ENCODE measurements at regions not wholly inside any gene's neighbourhood (a gene's known extent, or its start where the extent isn't known, plus 50 kb on each side); places are given as distances from the start of the nearest gene placed in this dataset.

DNA sequence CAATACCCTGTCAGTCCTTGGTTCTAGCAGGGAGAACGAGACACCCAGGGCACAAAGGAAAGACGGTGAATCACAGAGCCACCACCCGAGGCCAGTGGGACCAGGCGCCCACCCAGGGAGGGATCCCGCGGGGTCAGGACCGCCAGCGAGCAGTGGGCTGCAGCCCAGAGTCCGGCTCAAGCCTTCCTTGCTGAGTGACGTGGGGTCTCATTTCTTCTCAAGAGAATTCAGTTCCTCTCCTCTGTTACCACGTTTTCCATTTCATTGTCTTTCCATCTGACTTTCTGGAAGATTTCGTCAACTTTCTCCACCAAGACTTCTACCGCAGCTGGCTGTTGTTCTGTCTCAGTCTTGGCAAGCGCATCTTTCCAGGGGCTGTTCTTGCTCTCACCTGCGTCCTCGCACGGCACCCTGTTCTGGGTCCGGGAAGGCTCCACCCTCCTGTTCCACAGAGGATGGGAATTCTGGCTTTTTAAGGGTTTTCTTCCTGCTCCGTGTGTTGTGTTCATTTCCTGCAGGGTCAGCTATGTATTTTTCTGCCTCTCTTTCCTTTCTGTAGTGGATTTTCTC lies 248.6 kb downstream of the NDUFA10 start:
- DNase-seq = no peak

DNA sequence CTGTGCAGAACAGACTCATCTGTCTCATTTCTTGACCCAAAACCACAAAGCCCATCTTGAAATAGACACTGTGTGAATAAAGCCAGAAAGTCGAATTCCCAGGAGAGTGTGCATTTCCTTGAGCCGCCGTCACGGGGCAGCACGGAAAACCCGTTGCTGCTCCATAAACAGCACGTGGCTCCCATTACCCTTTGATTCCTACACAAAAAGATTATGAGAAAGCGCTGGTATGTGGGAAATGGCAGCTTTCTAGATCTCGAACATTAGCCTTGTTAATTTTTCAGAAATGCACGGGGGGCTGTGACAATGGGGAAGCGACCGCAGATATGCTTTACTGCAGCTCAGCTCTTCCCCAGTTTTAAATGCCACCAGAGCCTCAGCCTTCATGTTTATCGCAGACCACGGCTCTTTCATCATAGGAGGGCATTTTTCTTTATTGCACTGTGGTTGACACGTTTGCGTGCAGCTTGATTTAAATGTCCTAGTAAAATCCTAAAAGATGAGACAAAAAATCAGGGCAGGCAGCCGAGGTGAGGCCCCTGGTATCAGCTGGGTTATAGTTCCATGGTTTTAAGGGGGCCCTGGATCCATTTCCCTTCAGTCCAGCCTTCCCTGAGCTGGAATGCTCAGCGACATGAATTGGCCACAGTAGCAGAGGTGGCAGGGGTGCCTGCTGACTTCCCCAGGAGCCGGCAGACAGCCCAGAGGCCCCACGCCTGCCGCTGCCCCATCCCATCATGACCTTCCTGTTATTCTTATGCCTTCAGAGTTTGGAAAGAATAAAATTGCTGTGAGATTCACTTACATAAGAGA lies 249.3 kb downstream of the NDUFA10 start:
- DNase-seq = no peak

DNA sequence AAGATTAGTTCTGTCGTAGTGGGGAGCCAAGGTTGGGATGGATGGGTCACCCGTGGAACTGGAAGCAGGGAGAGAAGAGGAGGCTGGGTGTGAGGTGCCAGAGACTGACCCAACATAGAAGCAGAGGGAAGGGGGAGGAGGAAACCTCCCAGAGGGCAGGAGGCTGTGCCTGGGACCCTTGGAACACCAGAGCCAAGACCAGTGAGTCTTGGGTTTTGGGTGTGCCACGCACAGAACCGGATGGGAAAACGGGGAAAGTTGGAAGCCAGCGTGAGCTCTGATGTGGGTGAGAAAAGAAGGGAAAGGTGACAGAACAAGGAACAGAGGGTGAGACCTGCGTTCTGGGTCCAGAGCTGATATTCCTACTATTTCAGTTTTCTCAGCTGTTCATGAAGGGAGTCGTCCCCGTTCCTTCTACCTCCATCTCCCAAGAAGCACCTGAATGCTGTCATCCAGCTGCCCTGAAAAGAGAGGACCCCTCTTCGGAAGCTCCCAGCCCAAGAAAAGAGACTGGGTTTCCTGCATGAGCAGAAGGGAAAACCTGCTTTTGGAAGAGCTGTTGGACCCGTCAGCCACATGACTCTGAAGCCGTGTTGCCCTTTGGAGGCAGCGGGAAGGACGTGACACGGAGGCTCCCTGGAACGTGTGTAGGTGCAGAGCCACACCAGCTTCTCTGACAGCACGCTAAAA lies 250.1 kb downstream of the NDUFA10 start:
- no peak for DNase-seq

DNA sequence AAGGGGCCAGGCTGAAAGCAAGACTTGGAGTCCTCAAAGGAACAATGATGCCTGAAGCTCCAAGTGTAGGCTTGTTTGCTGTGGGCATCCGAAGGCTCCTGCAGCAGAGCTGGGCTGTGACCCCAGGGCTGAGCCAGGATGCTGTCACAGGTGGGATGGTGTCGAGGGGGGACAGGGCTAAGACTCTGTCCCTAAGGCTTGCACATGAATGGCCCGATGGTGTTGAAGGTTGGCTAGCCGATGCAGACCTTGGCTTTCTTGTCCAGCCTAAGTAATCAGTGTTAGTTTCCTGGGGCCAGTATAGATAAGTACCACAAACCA lies 251.0 kb downstream of the NDUFA10 start:
- DNase-seq = no peak

DNA sequence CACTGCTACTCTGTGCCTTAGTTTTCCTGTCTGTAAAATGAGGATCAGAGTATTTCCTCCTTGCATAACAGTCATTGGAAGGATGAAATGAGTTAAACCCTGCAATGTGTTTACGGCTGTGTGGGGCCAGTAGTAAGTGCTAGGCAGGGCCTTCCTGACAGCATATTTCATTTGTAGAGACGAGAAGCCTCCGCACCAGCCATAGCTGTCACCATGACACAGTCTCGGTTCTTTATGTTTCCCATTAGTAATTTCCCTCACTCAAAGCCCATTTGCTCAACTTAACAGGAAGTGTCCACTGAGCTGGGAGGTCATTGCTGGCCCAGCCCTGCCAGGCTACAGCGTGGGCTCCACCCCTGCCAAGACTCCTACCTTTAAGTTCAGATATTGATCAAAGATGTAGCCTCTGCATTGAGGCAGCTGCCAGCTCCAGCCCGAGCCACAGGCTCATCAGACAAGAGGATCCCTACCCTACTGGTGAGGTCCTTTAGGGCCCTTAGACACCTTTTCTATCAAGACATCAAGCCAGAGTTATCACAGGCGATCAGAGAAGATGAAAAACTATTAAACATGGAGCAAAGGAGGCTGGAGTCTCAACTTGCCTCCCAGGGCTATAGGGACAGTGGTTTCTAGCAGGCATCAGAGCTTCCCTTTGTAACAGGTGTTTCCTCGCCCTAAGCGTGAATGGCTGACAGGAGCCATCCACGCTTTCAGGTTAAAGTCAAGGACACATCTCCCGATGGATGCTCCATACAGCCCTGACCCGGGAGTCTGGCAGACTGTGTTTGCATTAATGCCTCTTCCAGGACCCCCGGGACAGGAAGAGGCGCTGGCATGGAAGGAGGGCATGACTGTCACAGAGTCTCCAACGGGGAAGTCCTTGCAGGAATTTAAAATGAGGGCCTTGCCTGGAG lies 251.7 kb downstream of the NDUFA10 start:
- no peak for DNase-seq

DNA sequence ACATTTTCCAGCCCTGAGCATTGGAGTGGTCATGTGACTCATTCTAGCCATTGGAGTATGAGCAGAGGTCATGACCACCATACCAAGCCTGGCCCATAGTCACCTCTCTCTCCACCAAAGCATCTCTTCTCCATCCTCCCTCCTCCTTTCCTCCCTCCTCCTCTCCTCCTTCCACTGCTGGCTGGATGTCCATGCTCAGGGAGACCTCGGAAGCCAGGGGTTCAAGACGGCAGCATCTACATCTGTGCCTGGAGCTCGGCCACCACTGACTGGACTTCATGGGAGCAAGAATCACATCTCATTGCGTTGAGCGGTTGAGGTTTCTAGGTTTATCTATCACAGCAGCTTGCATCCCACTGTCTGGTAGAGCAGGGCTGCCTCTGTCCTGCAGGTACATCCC lies 252.4 kb downstream of the NDUFA10 start:
- no peak for DNase-seq

DNA sequence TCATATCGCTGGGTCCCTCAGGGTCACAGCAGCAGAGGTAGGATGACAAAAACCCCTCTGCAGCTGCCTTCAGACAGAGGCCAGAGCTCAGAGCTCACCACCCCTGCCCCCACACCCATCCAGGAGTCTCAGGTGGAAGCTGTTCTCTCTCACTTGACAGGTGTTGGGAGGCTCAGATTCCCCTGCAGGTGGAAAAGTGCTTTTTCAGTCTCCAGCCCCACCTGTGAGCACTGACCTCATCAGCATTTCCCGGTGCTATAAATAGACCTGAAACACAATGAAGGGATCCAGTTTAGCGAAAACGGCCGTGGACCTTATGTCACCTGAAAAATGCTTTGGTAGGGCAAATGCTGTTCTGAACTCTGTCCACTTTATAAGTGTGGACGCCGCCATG lies 254.9 kb downstream of the NDUFA10 start:
- DNase-seq = no peak

DNA sequence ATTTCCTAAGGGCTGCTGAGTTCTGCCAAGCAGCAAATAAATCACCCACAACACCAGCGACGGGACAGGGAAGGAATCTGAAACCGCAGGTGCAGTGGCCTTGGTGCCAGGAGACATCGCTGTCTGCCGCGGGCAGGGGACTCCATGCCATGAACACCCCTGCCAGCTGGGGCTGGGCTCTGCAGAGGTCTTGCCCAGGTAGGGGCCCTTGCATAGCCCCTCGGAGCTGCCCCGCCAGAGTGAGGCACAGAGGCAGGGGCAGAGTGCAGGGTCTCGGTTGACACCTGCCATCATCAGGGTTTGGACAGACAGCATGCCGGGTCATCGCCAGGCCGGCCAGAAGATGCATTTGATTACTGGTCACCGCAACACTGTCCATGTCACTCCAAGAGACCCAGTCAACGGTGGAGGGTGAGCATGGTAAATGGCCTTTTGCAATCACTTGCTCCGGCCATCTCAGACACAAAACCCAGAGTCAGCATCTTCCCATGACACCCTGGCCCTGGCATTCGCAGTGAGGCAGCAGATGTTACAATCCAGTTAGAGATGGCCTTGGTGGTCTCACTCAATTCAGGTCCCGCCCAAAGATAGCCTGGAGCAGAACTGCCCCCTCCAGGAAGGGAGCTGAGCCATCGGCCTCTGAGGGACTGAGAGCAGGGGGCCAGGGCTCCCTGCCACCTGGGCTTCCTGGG lies 255.4 kb downstream of the NDUFA10 start:
- DNase-seq = no peak

DNA sequence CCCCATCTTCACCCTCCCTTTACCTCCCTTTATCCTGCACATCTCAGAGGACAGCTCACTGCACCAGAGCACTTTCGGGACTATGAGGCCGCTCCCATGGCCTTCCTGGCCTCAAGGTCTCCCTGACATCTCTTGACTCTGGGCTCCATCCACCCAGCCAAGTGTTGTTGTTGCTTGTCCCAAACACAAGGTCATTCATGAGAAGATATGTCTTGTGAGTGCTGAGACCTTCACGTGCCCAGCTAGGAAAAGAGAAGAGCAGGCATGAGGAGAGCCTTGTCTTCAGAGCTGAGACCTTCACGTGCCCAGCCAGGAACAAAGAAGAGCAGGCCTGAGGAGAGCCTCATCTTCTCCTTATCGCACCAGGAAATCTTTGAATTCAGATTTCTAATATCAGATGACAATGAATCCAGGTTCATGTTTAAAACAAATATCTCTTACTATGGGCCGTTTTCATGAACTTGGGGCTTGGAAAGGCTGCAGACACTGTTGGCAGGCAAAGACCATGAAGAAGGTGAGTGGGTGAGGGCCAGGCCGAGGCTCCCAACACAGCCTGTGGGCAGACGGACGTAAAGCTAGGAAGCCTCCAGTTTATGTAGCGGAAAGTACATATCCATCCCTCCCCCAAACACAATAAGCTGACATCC lies 256.1 kb downstream of the NDUFA10 start:
- DNase-seq = no peak

DNA sequence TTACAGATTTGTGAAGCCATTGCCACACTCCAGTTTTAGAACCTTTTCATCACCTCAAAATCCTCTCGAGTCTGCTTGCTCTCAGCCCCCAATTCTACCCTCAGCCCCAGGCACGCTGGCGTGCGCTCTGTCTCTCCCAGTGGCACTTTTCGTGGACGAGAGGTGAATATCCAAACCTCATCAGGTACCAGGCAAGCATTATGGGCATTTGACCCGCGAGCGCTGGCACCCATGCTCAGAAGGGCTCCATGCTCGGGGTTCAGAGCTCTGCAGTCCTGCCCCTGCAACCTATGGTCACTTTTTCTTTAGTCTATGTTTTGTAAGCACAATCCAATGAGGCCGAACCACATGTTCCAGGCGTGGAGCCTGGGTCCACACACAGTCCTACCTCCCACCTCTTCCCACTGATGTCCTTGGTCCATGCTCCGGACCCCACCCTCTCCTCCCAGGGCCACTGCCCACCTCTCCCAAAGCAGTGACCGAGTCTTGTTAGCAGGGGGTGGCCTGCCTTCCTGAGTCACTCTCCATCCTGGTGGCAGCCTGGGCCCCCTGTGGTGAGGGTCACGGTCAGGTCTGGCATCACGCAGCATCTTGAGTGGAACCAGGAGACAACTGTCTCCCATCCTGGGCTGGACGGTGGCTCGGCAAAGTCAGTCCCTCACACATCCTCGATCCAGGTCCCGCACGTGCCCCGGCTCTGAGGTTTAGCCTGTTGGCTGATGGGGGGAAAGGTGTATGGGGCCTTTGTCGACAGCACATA lies 256.9 kb downstream of the NDUFA10 start:
- DNase-seq = no peak

DNA sequence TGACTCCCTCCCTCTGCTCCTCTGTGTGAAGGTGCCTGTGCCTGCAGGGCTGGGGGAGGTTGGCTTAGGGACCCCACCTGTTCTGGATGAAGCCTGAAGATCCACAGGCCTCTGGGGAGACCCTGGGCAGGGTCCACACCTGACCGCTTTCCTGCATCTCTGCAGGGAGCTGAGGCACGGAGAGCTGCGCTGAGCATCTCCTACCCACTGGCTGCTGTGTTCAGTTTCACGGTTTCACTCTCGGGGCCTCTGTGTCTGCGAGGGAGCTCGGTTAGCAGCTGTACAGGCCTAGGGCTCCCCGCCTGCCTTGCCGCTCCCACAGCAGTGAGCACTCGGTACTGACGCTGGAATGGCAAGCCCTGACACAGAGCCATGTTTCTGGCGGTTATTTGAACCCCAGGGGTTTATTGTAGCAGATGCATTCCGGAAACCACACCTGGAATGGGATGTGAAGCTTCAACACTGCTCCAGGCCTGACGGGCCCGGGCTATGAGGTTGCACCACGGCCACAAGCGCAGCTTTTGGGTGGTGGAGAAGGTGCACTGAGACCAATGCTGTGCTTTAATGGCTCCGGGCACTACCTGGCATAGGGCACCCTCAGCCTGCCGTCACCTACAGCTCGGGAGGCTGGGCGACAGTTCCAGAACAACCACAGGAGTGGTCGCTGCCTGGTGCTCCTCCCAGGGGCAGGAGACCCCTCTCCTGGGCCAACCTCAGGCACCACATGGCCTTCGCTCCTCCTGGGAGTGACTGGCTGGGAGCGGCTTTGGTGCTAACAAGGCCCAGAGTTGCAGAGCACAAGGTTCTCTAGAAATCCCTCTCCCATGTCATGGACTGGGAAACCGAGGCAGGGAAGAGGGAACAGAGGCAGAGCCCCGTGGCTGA lies 257.9 kb downstream of the NDUFA10 start:
- DNase-seq = no peak

DNA sequence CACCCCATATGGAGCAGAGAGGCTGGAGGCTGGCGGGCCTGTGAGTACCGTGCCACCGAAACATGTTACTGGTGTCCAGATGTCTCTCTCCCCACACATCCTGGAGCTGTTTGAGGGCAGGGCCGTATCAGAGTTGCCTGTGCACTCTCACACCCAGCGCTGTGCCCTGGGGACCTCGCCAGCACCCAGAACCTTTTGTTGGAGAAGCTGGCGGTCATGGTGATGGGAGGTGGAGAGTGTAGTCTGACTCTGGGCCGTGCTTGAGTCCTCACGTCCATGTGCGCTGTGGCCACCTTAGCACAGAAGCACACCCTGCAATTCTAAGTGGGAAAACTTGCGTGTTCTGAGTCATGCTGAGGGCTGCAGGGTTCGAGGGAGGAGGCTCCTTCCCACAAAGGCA lies 259.2 kb downstream of the NDUFA10 start:
- DNase-seq = no peak

DNA sequence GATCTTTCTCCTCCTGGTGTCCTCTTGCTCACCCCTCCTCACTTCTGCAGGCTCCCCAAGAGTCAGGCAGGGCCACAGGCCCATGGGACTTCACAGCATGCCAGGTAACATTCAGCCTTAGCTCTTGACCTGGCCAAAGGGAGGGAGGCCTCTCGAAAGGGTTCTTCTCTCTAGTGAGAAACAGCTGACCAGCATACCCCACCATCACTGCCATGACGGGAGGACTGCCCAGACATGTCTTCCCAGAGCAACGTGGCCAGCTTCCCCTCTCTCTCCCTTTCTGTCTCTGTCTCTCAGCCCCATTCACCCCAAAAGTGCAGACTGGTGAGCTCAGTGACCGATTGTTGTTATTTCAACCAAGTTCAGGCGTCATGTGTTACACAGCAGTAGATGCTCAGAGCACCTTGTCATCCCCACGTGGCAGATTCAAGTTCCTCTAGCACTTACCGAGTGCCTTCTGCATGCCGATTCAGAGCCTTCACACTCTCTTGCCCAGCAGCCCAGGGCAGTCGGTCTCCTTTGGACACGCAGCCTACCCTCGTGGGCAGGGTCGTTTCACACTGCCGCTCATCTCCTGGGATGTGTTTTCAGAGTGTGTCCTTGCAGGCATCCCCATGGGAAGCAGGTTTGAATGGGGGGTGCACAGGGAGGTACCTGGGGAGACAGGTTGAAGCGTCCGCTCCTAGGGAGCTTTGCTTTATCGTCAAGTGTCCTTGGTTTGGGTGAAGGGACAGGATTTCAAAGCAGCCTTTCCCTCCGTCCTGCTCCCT lies 259.9 kb downstream of the NDUFA10 start:
- DNase-seq = no peak

DNA sequence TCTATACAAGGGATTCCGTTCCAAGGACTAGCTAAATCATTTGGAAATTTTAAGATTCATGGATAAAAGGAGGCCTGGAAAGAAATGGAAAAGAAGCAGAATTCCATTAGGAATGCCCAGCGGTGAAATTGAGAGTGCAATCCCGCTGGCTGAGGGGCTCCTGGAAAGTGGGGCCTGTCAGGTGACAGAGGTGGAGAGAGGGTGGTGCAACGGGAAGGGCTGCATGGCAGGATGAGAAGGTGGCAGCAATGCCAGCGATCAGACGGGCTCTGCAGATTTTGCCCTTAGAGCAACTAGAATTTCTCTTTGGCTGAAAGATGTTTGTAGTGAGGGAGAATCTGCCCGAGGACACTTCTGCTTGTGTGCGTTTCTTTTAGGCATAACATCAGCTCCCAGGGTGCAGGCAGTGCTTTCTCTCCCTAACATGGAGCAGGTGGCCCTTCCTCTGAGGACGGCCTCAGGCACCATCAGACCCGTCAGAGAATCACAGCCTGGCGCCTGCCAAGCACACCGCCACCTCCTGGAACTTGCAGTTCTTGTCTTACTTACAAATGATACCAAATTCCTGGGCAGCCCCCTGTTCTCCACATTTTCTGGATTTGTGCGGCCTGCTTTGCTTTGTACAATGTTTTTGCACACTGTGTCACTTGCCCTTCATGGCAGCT lies 261.6 kb downstream of the NDUFA10 start:
- DNase-seq = no peak

DNA sequence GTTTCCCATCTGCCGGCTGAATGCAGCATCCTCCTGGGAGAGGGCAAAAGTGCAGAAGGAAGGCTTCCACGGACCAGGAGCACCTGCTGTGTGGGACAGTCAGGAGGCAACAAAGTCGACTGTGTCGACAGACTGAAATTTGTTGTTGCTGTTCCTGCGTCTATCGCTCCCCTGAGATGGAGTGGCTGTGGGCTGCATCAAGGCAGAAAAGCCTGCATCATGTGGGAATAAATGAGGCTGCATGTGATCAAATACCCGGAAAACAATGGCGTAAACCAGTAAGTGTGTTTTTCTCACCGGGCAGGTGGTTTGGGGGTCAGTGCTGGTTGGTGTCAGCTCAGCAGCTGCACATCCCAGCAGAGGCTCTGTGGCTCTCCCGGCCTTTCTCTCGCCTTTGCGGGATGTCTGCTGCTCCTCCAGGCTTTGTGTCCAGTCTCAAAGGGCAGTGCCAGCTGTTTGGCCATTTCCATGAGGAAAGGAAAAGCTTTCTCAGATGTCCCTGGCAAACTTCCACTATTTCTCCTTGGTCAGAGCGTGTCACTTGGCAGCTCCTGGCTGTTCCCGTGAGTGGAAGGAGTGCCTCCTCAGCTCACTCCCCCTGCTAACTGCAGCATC lies 262.4 kb downstream of the NDUFA10 start:
- no peak for DNase-seq

DNA sequence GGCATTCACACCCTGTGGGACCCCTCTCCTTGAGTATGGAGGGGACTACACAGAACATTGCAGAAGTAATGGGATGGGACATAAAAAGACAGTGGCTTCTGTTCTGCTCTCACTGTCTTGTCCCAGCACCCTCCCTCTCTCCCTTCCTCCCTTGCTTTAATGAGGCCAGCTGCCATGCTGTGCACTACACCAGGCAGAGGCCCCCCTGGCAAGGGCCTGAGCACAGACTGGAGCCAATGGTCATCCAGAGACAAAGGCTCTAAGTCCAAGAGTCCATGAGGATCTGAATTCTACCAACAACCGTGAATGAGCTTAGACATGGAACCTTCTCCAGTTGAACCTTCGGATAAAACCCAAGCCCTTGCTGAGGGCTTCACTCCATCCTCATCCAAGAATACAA lies 263.0 kb downstream of the NDUFA10 start:
- DNase-seq = no peak

DNA sequence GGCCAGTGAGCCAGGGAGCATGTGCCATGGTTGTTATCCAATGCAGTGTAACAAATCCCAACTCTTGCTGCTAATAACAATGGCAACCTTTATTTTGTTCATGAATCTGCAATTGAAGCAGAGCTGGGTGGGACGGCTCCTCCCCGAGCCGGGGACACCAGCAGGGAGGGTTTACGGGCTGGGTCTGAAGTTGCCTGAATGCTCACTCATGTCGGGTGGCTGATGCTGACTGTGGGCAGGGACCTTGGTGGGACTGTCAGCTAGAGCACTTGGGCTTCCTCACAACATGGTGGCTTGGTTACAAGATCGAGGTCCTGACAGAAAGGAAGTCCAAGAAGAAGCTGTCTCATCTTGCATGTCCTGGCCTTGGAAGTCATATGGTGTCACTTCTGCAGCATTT lies 264.5 kb downstream of the NDUFA10 start:
- no peak for DNase-seq

DNA sequence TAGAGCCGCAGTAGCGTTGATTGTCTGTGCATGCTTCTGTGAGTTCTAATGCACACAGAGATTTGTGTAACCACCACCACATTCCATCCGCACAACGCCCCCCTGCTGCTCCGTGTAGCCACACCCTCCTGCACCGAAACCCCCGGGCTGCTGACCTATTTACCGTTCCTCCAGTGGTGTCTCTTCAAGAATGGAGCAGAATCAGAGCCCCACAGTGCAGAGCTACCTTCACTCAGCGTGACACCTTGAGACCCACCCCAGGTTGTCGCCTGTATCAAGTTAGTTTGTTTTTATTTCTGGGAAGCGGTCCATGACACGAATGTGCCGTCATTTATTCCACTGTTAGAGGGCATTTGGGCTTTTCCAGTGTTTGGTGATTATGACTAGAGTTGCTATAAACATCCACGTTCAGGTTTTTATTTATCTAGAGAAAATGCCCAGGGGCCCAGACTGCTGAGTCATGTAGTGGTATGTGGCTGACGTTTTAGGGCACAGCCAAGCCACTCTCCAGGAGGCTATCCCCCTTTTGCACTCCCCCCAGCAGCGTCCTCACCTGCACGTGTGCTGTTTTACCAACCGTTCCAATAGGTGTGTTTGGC lies 266.8 kb downstream of the NDUFA10 start:
- DNase-seq = no peak

Data from EL (cell line).